HEK293 (cell line): ENCODE measurements at regions not wholly inside any gene's neighbourhood (a gene's known extent, or its start where the extent isn't known, plus 50 kb on each side); places are given as distances from the start of the nearest gene placed in this dataset.

Experiments used
- HOXA7 ChIP-seq: sonication (generic); formaldehyde crosslinking; IDR thresholded peaks from 2 replicates; pipeline ENCODE4 v1.8.1; 2022; ENCODE audit warnings: missing genetic modification reagents, borderline replicate concordance
- MEIS1 ChIP-seq: sonication (generic); formaldehyde crosslinking; IDR thresholded peaks from 2 replicates; pipeline ENCODE4 v1.8.1; 2022; ENCODE audit warnings: missing genetic modification reagents, mild to moderate bottlenecking, borderline replicate concordance
- MZF1 ChIP-seq: fragments of 450-650 bp; formaldehyde crosslinking; IDR thresholded peaks from 2 replicates; pipeline ENCODE4 v1.5.1; 2017; ENCODE audit warnings: missing biosample characterization, missing genetic modification characterization, borderline replicate concordance
- ZFP3 ChIP-seq: fragments of 450-650 bp; formaldehyde crosslinking; IDR thresholded peaks from 2 replicates; pipeline ENCODE4 v1.5.1; 2016; ENCODE audit warnings: low read depth, missing biosample characterization, missing genetic modification characterization
- ZNF311 ChIP-seq: fragments of 450-650 bp; formaldehyde crosslinking; IDR thresholded peaks from 2 replicates; pipeline ENCODE4 v1.5.1; 2017; ENCODE audit warnings: missing biosample characterization, missing genetic modification characterization, borderline replicate concordance
- ZNF560 ChIP-seq: fragments of 450-650 bp; formaldehyde crosslinking; IDR thresholded peaks from 2 replicates; pipeline ENCODE4 v1.5.1; 2017; ENCODE audit warnings: missing biosample characterization, missing genetic modification characterization, borderline replicate concordance
- ZNF707 ChIP-seq: fragments of 450-650 bp; formaldehyde crosslinking; IDR thresholded peaks from 2 replicates; pipeline ENCODE4 v1.5.1; 2016; ENCODE audit warnings: missing biosample characterization, missing genetic modification characterization
- TF ChIP-seq, protein P1 (sequence below): sonication (generic); formaldehyde crosslinking; IDR thresholded peaks from 2 replicates; pipeline ENCODE4 v1.8.1; 2022; ENCODE audit warnings: mild to moderate bottlenecking, moderate library complexity, missing genetic modification reagents
- TF ChIP-seq, protein P2 (sequence below): fragments of 450-650 bp; formaldehyde crosslinking; IDR thresholded peaks from 2 replicates; pipeline ENCODE4 v1.5.1; 2016; ENCODE audit warnings: missing biosample characterization, missing genetic modification characterization

DNA sequence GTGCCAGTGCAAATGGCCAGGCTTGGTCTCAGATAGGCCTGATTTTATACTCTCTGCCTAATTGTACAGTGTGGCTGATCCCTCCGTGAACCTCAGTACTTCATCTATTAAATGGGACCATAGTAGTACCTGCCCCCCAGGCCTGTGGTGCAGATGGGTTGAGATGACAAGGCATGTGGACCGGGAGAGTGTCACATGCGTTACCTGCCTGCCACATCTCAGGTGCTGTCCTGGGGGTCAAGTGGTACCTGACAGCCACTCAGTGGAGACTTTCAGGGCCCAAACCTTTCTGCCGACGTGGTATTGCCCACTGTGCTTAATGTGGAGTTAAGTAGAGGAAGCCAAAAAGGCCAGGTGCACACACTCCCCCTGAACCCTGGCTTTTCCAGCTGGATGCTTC lies 197.3 kb downstream of the FOXD2 start:
- TF ChIP-seq ZNF311 (tag by site-specific recombination) (no peak), ZNF560 (tag by site-specific recombination) (no peak), HOXA7 (CRISPR knock-in tag) (no peak), ZFP3 (tag by site-specific recombination) (no peak), MZF1 (no peak), MEIS1 (CRISPR knock-in tag) (no peak), ZNF707 (tag by site-specific recombination) (no peak)
- TF ChIP-seq, protein P1, sequence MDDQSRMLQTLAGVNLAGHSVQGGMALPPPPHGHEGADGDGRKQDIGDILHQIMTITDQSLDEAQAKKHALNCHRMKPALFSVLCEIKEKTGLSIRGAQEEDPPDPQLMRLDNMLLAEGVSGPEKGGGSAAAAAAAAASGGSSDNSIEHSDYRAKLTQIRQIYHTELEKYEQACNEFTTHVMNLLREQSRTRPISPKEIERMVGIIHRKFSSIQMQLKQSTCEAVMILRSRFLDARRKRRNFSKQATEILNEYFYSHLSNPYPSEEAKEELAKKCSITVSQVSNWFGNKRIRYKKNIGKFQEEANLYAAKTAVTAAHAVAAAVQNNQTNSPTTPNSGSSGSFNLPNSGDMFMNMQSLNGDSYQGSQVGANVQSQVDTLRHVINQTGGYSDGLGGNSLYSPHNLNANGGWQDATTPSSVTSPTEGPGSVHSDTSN (CRISPR knock-in tag): no peak
- TF ChIP-seq, protein P2, sequence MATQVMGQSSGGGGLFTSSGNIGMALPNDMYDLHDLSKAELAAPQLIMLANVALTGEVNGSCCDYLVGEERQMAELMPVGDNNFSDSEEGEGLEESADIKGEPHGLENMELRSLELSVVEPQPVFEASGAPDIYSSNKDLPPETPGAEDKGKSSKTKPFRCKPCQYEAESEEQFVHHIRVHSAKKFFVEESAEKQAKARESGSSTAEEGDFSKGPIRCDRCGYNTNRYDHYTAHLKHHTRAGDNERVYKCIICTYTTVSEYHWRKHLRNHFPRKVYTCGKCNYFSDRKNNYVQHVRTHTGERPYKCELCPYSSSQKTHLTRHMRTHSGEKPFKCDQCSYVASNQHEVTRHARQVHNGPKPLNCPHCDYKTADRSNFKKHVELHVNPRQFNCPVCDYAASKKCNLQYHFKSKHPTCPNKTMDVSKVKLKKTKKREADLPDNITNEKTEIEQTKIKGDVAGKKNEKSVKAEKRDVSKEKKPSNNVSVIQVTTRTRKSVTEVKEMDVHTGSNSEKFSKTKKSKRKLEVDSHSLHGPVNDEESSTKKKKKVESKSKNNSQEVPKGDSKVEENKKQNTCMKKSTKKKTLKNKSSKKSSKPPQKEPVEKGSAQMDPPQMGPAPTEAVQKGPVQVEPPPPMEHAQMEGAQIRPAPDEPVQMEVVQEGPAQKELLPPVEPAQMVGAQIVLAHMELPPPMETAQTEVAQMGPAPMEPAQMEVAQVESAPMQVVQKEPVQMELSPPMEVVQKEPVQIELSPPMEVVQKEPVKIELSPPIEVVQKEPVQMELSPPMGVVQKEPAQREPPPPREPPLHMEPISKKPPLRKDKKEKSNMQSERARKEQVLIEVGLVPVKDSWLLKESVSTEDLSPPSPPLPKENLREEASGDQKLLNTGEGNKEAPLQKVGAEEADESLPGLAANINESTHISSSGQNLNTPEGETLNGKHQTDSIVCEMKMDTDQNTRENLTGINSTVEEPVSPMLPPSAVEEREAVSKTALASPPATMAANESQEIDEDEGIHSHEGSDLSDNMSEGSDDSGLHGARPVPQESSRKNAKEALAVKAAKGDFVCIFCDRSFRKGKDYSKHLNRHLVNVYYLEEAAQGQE: no peak
